ENCODE measurements at regions not wholly inside any gene's neighbourhood (a gene's known extent, or its start where the extent isn't known, plus 50 kb on each side); places are given as distances from the start of the nearest gene placed in this dataset.
"Not testable (repeated sequence)": the region's sequence is repeated elsewhere in the genome, so short reads cannot be mapped to it uniquely, and the experiment has no call there.

DNA sequence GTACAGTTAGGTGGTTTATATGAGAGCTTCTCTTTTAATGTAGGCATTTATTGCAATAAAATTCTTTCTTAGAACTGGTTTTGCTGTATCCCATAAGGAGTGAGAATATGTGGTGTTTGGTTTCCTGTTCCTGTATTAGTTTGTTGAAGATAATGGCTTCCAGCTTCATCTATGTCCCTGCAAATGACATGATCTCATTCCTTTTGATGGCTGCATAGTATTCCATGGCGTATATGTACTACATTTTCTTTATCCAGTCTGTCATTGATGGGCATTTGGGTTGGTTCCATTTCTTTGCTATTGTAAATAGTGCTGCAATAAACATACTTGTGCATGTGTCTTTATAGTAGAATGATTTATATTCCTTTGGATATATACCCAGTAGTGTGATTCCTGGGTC lies 106.7 kb upstream of the IRS4 start:
- not testable (repeated sequence) for DNase-seq (ENCODE audit: low read depth in 2 of 2)

DNA sequence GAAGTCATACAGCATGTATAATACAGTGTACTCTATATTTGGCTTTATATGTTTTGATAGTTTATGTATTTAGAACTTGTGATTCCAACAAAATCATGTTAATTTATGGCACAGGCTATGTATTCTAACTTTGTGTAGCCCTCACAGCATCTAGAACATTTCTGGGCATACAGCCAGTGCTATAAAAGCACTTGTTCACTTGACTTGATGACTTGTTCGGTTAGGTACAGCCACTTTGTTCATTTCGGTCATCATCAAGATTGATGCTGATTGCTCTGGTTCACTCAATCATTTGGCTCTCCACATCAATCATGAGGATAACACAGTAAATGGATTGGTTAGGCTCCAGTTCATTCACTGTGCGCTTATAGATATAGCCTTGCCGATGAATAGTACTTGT lies 97.6 kb upstream of the IRS4 start:
- no peak for DNase-seq (ENCODE audit: low read depth in 2 of 2)

DNA sequence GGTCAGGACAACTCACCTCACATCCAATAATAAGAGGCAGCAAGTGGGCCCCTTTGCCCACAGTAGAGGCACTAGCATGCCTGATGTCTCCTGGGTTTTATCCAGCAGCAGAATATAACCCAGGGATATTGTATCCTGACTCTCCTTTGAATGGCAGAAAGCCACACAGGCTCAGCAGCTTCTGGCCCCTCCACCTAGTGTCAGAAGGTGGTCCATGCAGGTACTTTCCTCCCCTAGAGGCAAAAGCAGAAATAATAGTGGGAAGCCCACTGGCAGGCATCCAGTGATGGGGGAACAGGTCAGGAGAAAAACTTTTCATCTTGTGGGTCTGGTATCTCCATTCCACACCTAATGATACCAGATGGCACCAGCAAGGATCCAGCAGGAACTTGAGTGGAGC lies 75.5 kb upstream of the IRS4 start:
- DNase-seq (ENCODE audit: low read depth in 2 of 2) = no peak

DNA sequence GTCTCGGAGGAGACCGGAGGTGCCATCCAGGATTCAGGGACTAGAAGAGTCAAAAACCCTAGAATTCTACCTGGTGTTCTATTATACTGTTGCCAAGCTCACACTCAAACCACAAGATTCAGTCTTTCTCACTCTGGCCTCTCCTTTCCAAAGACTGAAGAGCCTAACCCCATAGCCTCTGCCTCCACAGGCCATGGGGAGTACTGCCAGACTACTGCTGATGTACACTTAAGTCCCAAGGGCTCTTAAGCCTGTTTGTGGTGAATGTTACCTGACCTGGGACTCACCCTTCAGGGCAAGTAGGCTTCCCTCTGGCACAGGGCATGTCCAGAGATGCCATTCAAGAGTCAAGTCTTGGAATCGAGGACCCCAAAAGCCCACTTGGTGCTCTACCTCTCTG lies 58.9 kb upstream of the IRS4 start:
- DNase-seq (ENCODE audit: low read depth in 2 of 2) = no peak

All from stimulated activated CD4-positive, alpha-beta T cell treated with anti-CD3 and anti-CD28 coated beads, Interleukin-12 subunit alpha, Interleukin-12 subunit beta, amount 100 ng/mL, for 24 hours (primary cell).